ENCODE measurements at regions not wholly inside any gene's neighbourhood (a gene's known extent, or its start where the extent isn't known, plus 50 kb on each side); places are given as distances from the start of the nearest gene placed in this dataset.

GRCh38 chr6:104548297-104548696, 311.4 kb downstream of the HACE1 start:
- H3K9me3 ChIP-seq (ENCODE audit: insufficient read depth in 2 of 2, low read depth in 1 of 2, low read length in 1 of 2) = no peaks in the 10 kb centered on the region
- H3K36me3 ChIP-seq (ENCODE audit: control insufficient read depth in 2 of 4, insufficient read depth in 4 of 4, low read length in 3 of 4) = no peaks in the 10 kb centered on the region
- H3K27me3 ChIP-seq (replicated peaks in 1 of 4; ENCODE audit: control insufficient read depth in 3 of 4, extremely low read depth in 1 of 4, insufficient read depth in 3 of 4, low read length in 3 of 4) = no peaks in the 10 kb centered on the region
- no peak overlapping the region for H2BK15ac ChIP-seq (ENCODE audit: low read length)
- H3K23ac ChIP-seq (ENCODE audit: insufficient read length) = no peak overlapping the region
- no peak overlapping the region for H4K5ac ChIP-seq (ENCODE audit: insufficient read length, low read depth, low read length)
- FAIRE-seq = no peak
- no peak overlapping the region for H2BK5ac ChIP-seq (ENCODE audit: low read depth, low read length)
- no peak overlapping the region for H3K9ac ChIP-seq (replicated peaks in 1 of 4; ENCODE audit: extremely low read depth in 1 of 4, low read depth in 3 of 4, low read length in 3 of 4)
- no peak overlapping the region for H2AK5ac ChIP-seq (ENCODE audit: low read depth, low read length)
- H3K4ac ChIP-seq (replicated peaks; ENCODE audit: insufficient read length, low read depth, low read length) = no peak overlapping the region
- H3K14ac ChIP-seq (ENCODE audit: insufficient read length) = no peak overlapping the region
- no peak overlapping the region for H3K18ac ChIP-seq (ENCODE audit: extremely low read depth, low read length)
- H3K4me2 ChIP-seq (ENCODE audit: insufficient read depth in 1 of 2, low read depth in 2 of 2, low read length in 2 of 2) = no peak overlapping the region
- no peaks in the 10 kb centered on the region for H3K23me2 ChIP-seq (ENCODE audit: low read depth, low read length)
- DNase-seq (ENCODE audit: low read depth in 1 of 2, low spot score in 2 of 2) = no peak
- H3K79me2 ChIP-seq (ENCODE audit: control insufficient read depth in 1 of 2, insufficient read depth in 2 of 2, low read length in 2 of 2) = no peaks in the 10 kb centered on the region
- ChIA-PET POLR2A (ENCODE audit: partially characterized antibody) (no interaction called here), CTCF (ENCODE audit: partially characterized antibody) (no interaction called here)
- H4K20me1 ChIP-seq (replicated peaks in 1 of 2; ENCODE audit: control insufficient read depth in 1 of 2, insufficient read depth in 2 of 2, low read length in 2 of 2) = no peaks in the 10 kb centered on the region
- H3K4me3 ChIP-seq (ENCODE audit: extremely low read depth in 1 of 4, insufficient read depth in 2 of 4, low read depth in 3 of 4, low read length in 4 of 4) = no peak overlapping the region
- H3K56ac ChIP-seq (replicated peaks; ENCODE audit: insufficient read length, low read depth, low read length) = no peak overlapping the region
- TF ChIP-seq SIN3A (conservative IDR thresholded peaks at IDR 0.05 in 1 of 2, IDR thresholded peaks at IDR 0.05 in 1 of 2; ENCODE audit: low read depth in 1 of 2, low read length in 2 of 2) (no peak), RAD21 (IDR thresholded peaks at IDR 0.05 in 1 of 2, conservative IDR thresholded peaks at IDR 0.05 in 1 of 2; ENCODE audit: low read depth in 2 of 2, low read length in 2 of 2) (no peak), JUN (IDR thresholded peaks at IDR 0.05; ENCODE audit: low read depth, low read length) (no peak), BRCA1 (IDR thresholded peaks at IDR 0.05; ENCODE audit: low read depth, low read length) (no peak), MAFK (IDR thresholded peaks at IDR 0.05; ENCODE audit: low read depth, low read length) (no peak)
- H2BK120ac ChIP-seq (replicated peaks; ENCODE audit: low read depth, low read length) = no peak overlapping the region
- no peak overlapping the region for H2BK20ac ChIP-seq (ENCODE audit: low read length)
- H4K91ac ChIP-seq (replicated peaks; ENCODE audit: insufficient read length, low read length) = no peak overlapping the region
- no peaks in the 10 kb centered on the region for H3K79me1 ChIP-seq (ENCODE audit: low read depth, low read length)
- H2AFZ ChIP-seq (ENCODE audit: low read length) = no peak overlapping the region
- H3K4me1 ChIP-seq (replicated peaks in 1 of 4; ENCODE audit: control insufficient read depth in 3 of 4, insufficient read depth in 4 of 4, low read length in 3 of 4) = no peaks in the 10 kb centered on the region
- no peak overlapping the region for H4K8ac ChIP-seq (ENCODE audit: extremely low read depth, insufficient read depth, low read length)
- H2BK12ac ChIP-seq (ENCODE audit: low read depth, low read length) = no peak overlapping the region
- 68% methylated on average over 4 of the region's 4 CpGs; no CpG with 5 or more reads in 1 of the 2 experiments for WGBS, 2 experiments (ENCODE audit: extremely low coverage in 1 of 2, insufficient coverage in 1 of 2, insufficient read length in 1 of 2, insufficient replicate concordance in 2 of 2, low coverage in 1 of 2, low lambda C conversion rate in 2 of 2, missing lambda C conversion rate in 1 of 2)
- no peak overlapping the region for H3K27ac ChIP-seq (ENCODE audit: low read depth, low read length)

All from H1 (cell line).